GM20000 (cell line): ENCODE measurements at regions not wholly inside any gene's neighbourhood (a gene's known extent, or its start where the extent isn't known, plus 50 kb on each side); places are given as distances from the start of the nearest gene placed in this dataset.

ENCODE experiments used
- DNase-seq: peaks from one replicate; pipeline ENCODE4 v3.0.0; 2012; ENCODE audit warnings: low spot score
- CTCF ChIP-seq: IDR thresholded peaks from 2 replicates; pipeline ENCODE4 v1.5.1; 2012; ENCODE audit warnings: mild to moderate bottlenecking, control low read depth; ENCODE audit errors: extremely low read depth, missing control alignments

GRCh38 chr5:118605761-118606160, 382.6 kb downstream of the DTWD2 start:
- no peak for TF ChIP-seq CTCF
- no peak for DNase-seq

GRCh38 chr5:118604106-118604505, 384.2 kb downstream of the DTWD2 start:
- TF ChIP-seq CTCF = no peak
- DNase-seq = no peak

GRCh38 chr5:118603278-118603677, 385.1 kb downstream of the DTWD2 start:
- no peak for TF ChIP-seq CTCF
- DNase-seq = no peak

GRCh38 chr5:118598311-118598710, 390.0 kb downstream of the DTWD2 start:
- no peak for DNase-seq
- no peak for TF ChIP-seq CTCF

- DNase-seq = no peak
Measured at GRCh38 chr5:118597543-118597942, 390.8 kb downstream of the DTWD2 start.

GRCh38 chr5:118596255-118596654, 392.1 kb downstream of the DTWD2 start:
- no peak for TF ChIP-seq CTCF
- no peak for DNase-seq

More at GRCh38 chr5:118597543-118597942, 390.8 kb downstream of the DTWD2 start:
- no peak for TF ChIP-seq CTCF

GRCh38 chr5:118593003-118593328, 395.4 kb downstream of the DTWD2 start:
- DNase-seq = no peak
- TF ChIP-seq CTCF = no peak
